ENCODE measurements at regions not wholly inside any gene's neighbourhood (a gene's known extent, or its start where the extent isn't known, plus 50 kb on each side); places are given as distances from the start of the nearest gene placed in this dataset.

DNA sequence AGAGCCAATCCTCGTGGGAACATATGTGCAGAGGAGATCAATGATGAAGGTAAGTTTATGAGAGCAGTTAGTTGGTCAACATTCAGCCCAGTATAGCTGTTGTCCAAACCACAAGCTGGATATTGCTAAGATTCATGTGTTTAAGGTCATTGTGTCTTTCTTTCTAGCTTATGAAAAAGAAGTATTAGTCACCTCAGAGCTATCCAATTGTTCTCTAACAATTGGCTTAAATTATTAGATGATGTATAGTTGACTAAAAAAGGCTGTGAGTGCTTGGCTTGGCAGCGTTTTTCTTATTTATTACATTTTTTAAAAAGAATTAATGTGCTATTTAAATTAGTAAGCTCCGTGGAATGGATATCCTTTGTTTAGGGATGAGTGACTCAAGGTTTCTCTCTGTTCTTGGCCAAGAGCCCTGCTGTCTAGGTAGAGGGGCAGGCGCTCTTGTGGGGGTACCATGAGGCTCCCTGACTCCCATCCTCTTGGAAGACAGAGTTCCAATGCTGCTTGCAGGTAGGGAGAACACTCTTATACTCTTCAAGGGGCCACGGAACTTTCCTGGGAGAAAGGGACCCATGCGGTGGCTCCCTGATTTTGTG lies 487.4 kb downstream of the IRX1 start:
- DNase-seq, result no peak

DNA sequence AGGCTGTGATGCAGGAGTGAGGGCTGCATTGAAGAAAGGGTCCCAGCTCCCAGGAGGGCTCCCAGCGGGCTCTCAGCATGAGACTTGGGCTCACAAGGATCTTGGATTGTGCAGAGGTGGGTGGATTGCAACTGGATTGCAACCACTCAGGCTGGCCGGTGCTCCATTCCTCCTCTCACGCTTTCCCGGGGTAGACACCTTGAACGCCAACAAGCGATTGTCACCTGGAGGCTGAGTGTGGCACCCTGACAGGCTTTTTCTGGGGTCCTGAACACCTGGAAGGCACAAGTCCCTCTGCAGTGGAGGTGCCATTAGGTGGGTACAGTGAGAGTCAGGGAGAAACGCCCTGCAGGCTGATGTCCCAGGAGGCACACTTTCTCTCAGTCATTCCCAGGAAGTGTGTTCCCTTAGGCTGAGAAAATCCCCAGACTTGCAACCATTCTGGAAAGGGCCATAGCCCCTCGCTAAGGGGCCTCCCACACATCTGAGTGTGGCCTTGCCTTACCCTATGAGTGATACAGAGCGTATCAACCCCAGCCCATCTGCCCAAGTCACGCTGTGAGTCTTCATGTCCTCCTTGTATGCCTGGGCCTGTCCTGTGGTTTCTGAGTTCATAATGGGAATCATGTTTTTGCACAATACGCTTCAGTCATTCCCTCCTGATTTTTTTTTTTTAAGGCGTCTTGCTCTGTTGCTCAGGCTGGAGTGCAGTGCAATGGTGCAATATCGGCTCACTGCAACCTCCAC lies 488.1 kb downstream of the IRX1 start:
- no peak for DNase-seq

DNA sequence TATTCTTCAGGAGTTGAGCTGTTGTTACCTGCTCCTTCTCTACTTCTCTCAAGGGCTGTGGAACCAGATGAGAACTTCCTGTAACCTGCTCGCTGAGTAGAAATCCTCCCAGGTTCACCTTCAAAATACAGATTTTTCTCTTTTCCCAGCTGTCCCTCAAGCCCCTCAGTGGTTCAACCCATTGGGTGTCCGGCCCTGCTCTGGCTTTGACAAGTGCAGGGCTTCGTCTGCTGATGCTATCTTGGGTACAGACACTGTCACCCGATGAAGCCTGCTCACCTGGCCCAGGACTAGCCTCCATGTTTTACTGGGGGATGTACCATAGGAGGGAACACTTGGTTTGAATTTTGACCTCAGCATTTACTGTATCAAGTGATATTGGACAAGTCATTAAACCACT lies 490.4 kb downstream of the IRX1 start:
- no peak for DNase-seq

DNA sequence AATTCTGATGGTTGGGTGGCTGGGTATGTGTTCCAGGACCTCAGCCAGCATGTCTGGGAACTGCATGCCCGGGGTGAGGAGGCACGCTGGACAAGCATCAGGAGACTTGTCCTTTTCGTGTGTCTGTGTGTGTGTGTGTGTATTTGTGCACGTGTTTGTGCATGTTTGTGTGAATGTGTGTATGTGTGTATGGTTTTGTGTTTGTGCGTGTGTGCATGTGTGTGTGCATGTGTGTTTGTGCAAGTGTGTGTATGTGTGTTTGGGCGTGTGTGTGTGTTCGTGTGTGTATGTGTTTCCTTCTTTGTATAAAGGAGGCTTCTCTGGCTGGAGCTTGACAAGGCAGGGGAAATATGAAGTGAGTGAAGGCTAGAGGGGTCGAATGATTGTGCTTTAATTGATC lies 491.5 kb downstream of the IRX1 start:
- no peak for DNase-seq

DNA sequence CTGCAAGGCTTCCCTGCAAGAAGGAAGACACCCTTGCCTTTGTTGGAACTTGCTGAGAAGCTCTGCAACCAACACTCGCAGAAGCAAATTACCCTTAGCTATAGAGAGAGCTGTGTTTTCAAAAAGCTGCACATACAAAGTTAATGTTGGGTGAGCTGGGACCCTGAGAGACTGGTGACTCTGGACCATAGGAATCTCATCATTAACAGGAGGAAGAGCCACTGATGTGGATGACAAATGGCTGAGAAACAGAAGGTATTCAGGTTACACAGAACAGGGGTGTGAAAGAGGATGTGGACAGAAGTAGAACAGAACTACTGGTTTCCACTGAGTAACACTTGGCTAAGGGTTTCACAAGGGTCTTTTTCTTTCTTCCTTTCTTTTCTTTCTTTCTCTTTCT lies 493.5 kb downstream of the IRX1 start:
- no peak for DNase-seq

DNA sequence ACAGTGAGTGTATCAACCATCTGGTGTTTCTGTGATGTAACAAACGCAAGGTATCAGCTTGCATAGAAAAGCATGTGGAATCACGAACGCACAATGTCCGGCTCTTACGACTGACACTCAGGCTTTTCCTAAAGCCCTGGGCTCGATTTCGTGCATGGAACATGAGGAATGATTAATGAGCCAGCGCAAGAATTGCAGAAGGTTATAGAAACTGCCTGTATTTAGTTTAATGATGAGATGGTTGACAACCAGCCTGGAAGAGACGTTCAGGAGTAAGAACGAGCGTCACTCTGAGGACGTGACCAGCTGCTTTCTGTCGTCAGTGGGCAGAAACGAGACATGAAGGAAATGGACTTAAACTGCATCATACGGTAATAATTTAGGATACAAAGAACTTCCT lies 497.6 kb downstream of the IRX1 start:
- no peak for DNase-seq

DNA sequence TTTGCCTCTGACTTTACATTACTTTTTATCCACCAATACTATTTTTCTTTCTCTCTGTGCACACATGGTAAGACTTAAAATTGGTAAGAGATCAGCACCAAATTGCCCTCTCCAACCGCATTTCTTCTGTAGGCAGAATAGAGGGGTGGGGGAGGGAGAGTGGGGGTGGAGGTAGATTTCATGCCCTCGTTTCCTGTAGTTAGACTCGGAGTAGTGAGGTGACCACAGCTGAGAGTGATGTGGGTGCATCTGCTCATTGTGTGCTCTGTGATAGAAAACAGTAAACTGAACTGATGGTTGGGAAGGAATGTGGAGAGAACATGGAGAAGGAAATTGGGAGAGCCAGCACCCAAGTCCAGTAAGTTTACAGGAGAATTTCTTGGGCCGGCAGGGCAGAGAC lies 498.3 kb downstream of the IRX1 start:
- no peak for DNase-seq

DNA sequence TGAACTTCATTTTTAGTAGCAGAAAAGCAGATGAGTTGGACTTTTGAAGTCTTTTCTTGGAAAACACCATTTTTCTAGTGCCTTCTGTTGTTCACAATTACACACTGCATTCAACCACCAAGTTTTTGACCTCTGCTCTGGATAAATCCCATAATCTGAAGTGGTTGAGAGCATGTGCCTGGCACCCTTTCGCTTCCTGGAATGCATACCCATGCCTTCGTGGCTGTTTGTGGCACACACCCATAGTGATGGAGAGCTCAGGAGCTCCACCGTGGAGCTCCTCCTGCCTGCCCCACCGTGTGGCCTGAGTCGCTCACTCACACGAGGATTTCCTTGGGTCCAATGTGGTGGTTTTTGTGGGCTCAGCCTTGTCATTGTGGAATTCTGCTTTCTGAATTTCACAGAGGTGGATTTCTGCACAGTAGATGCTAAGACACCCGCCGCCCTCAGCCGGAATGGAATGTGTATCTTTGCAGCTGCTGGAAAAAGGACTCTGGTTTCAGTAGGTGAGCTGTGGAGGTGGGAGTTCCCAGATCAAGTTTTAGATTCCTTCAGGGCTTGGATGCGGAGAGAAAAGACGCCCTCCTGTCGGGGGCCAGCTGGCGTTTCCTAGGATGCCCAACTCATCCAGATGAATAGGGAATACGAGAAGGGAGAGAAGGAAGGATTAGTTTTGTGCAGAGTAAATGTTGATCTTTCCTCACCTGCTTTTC lies 500.4 kb downstream of the IRX1 start:
- no peak for DNase-seq

DNA sequence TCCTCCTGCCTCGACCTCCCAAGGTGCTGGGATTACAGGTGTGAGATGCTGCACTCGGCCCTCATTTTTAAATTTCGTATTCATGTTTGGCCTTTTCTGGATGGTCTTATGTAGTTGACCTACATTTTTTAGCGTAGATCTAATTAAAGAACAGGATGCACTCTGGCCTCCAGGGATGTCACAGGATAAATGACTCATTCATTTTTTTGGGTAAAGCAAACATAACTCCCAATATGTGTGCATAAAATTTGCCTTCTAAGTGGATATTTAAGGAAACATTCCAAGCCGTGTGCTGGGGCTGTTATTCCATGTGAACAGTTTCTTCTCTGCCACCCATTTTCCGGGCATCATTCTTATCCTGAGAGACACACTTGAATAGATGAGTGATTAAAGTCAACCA lies 501.6 kb downstream of the IRX1 start:
- DNase-seq, result no peak

DNA sequence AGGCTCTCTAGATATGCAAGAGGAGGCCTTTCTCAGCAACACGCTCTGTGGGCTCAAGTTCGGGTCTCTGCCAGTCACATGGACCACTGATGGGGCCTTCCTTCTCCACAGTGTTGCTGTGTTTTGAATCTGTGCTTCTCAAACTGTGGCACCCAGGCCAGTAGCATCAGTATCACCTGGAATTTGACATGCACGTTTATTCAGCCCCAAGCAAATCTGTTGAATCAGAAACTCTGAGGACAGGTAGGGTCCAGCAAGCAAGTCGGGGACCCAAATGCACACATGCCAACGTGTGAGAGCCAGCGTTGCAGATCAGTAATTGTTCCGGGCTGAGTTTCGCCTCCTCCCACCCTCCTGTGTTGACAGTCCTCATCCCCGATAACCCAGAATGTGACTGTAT lies 502.6 kb downstream of the IRX1 start:
- no peak for DNase-seq

DNA sequence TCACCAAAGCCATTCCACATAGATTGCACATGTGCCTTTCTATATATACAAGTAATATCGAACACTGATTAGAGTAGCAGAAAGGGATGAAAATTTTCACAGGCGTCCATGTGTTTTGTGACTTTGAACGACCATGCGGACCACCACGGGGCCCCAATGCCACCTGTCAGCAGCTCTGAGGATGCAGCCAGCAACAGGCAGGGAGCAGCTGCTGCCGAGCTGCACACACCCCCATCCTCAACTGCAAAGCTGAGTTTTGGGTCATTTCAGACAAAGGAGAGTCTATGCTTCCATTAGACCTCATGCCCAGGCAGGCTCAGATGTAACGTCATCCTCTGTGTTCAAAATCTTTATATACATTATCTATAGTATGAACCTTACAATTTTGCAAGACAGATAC lies 503.8 kb downstream of the IRX1 start:
- no peak for DNase-seq

DNA sequence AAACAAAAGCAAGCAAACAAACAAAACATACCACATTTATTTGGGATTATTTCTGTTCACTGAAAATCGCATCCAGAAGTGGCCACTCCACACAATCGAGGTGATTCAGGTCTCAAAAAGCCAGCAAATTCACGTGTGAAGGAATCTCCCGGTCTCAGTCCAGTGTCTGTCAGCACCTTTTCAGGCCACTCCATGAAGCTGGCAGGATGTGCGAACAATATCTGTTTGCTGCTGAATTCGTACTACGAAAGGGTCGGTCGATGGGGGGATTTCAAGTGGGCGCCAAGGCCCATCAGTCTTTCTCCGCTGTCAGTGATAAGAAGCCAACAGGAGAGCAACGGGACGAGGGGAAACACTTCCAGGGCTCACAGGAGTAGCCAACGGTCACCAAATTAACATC lies 505.1 kb downstream of the IRX1 start:
- DNase-seq, result no peak

DNA sequence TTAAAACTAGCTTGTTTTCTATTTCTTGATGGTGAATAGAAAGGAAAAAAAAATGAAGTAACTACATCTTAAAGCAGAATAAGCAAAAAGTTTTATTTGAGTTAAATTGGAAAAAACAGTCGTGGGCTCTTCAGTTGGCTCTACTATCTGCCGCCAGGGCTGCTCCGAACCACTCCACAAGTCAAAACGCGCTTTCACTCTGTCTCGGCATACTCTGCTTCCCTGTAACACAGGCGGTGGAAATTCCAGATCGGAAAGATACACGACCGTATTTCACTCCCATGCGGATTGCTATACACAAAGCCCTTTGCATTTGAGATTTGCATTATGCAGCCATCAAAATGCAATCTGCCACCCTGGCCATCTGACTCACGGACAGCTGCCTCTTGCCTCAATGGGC lies 505.6 kb downstream of the IRX1 start:
- no peak for DNase-seq

DNA sequence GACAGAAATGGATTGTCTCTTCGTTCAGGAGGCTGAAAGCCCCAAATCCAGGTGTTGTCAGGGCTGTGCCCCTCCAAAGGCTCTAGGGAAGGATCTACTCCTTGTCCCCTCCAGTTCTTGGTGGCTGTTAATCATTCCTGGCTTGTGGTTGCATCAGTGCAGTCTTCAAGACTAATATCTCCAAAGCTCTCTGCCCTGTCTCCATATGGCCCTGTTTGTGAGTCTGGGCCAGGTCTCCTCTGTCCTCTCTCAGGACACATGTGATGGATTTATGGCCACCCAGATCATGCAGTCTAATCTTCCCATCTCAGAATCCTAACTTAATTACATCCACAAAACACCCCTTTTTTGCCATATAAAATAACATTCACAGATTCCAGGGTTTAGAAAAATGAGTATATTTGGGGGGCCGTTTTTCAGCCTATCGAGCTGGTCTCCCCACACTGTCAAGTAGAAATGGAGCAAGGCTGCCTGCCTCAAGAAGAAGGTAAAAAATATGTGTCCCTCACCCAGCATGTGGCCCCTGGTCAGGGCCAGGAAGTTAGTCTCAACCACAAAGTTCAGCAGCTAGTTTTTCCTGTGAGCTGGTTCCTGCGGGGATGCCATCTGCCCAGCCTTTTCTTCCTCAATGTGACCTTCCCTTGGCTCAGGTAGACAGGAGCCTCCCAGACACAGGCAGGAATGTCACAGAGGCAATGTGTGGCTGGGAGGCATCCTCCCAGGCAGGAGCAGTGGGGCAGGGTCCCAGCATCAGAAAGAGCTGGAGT lies 509.4 kb downstream of the IRX1 start:
- no peak for DNase-seq

DNA sequence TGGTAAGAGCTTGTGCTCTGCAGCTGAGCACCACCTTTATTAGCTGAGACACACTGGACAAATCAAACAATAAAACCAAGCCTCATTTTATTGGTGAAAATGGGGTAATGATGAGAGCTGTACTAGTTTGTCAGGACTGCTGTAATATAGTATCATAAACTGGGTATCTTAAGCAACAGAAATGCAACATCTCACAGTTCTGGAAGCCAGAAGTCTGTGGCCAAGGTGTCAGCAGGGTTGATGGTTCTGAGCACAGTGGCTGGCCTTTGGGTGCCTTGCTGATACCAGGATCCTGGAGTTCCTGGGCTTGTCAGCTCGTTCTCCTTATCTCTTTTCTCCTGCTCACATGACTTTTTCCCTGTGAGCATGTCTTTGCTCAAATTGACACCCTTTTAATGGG lies 513.1 kb downstream of the IRX1 start:
- no peak for DNase-seq

DNA sequence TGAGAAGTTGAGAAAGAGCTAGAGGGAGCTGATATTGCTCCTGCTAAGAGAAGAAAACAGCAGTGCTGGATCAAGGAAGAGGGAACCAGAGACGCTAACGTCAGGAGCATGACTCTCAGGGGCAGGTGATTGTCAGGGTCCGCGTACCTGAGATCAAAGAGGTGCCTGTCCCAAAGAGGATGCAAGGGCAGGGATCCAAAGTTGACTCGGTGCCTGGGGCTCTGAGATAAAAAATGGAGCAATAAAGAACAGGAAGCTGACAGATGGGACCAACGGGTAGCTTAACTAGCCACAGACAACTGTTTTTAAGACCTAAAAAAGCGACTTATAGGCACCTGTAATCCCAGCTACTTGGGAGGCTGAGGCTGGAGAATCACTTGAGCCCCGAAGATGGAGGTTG lies 517.8 kb downstream of the IRX1 start:
- DNase-seq, result no peak

DNA sequence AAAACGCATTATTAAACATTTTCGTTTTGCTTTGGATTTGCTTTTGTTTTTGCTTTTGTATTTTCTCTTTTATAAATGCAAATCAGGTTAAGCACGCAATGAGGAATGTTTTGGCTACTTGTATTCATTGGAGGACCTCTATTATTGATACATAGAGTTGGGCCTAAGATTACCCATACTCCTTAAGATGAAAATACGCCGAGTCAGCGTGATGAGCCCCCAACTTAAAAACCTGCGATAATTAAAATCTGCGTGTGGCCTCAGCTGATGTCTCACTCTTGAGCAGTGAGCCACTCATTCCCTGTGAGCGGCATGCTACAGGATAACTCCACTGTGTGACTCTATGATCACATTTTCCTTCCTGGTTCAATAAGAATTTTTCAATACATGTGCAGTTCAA lies 518.3 kb downstream of the IRX1 start:
- DNase-seq, result no peak

DNA sequence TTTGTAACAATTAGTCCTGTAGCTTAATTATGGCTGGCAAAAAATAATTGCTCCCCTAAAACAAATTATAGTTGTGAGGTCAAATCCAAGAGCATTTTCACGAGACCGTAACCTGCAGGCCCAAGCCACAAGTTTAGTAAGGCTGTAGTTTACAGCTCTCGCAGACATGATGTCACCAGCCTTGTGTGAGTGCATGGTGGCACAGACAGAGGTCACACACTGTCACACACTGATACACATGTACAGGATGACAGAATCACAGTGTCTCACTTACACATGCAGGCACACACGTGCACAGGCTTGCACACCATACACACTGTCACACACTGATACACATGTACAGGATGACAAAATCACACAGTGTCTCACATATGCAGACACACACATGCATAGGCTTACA lies 518.8 kb downstream of the IRX1 start:
- no peak for DNase-seq

DNA sequence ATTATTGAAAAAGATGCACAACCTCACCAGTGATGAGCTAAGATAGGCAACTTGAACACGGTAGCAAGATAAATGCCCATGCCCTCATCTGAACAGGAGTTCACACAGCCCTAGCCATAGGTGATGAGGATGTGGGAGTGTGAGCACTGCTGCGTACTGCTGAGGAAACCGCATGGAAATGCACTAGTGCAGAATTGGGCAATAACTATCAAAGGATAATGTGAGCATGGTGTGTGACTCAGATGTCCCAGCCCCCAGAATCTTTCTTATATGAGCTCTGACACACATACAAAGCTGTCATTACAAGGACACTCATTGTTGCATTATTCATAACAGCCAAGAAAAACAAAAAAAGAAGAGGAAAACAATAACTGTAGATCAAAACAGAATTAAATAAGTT lies 521.2 kb downstream of the IRX1 start:
- DNase-seq, result no peak

DNA sequence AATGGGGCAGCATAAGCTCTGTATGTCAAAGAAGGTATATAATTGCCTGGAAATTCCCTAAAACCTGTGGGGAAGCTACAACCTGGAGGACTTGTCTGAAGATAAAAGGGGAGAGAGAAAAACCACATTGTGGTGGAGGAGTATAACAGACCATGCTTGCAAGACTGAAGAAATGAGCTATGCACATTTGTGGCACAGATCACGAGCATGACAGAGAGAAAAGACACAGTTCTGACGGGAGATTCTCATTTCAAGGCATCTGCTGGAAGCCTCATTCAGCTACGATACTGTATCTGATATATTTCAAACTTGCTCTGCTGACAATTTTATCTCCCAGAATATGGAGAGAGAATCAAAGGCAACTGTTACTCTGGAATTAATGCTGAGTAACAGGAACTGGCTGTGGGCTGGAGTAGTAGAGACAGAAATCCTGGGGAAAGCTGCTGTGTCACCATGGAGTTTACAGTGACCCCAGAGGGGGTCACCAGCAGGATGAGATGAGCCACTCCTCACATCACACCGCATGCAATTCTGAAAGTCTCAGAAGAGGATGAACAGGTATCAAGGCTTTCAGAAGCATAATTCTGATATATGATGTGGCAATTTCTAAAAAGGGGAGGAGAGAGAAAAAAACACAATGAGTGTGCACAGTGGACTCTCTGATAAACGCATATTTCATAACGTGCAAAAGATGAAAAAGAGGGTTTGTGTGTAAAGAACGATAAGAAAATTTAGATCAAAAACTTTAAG lies 528.8 kb downstream of the IRX1 start:
- DNase-seq, result no peak

DNA sequence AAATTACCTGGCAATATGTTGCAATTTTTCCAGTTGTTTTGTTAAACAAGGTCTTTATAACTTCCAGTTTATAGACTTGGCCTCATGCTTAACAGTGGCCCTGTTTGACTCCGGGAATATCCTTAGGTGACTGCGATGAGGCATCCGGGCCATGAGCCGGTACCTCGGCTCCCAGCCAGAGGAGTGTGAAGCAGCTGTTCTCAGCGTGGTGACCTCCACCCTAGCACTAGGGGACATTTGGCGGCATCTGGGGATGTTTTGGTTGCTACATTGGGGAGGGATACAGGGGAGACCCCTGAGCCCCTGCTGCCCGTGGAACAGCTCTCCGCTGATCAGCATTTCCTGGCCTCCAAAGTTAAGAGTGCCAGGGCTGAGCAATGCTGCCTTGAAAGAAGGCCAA lies 533.4 kb downstream of the IRX1 start:
- DNase-seq, result no peak

DNA sequence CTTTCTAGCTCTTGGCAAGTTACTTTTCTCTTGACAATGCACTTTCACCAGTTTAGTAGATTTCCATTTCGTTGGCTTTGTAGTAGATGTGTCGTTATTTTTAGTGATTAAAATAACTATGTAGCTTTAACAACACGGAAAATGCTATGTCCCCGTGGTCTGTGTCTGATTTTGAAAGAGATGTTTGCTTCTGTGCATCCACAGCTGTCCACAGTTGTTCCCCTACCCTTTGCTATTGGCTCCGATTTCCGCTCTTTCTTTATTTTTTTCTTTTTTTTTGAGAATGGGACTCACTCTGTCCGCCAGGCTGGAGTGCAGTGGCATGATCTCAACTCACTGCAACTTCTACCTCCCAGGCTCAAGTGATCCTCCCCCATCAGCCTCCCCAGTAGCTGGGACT lies 533.9 kb downstream of the IRX1 start:
- DNase-seq, result no peak

DNA sequence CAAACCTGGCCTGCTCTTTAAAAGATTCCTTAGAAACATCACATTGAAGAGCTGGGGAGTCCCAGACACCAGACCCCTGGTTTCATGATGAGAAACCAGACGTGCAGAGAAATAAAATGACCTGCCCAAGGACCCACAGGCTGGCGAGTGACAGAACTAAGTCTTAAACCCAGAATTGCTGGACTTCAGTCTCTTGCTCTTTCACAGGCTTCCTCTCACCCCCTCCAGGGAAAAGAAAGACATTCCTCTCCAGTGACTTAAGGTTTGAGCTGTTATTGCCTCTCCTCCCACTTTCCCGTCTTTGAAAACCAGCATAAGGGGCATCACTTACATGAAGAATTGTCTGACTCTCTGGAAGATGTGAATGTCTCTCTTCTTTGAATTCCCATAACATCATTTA lies 535.2 kb downstream of the IRX1 start:
- no peak for DNase-seq
